MCF 10A (cell line): ENCODE measurements at regions not wholly inside any gene's neighbourhood (a gene's known extent, or its start where the extent isn't known, plus 50 kb on each side); places are given as distances from the start of the nearest gene placed in this dataset.
A peak's percentile ranks its signal among the peaks of the same experiment; 100 is the strongest.

ENCODE experiments used
- BruUV-seq: library from RNA; stranded (reverse); fragments of 400-500 nt; replicated peaks from 2 replicates; lab custom pipeline; 2021; lab: Mats Ljungman, UMichigan
- CTCF ChIA-PET: fragments of 300-600 bp; sonication (Branson Sonifier 250); formaldehyde crosslinking; extraction: SDS; loops from one replicate; lab custom pipeline; 2021; ENCODE audit warnings: antibody characterized with exemption, inconsistent platforms; lab: Yijun Ruan, JAX
- POLR2A ChIA-PET: fragments of 300-600, 350-650 bp; sonication (Branson Sonifier 250); formaldehyde crosslinking; extraction: SDS; loops from one replicate; lab custom pipeline; 2020; ENCODE audit warnings: antibody characterized with exemption, inconsistent platforms; lab: Yijun Ruan, JAX
- DNase-seq: peaks from one replicate; pipeline ENCODE4 v3.0.0-alpha.2; 2018; ENCODE audit not compliant: unreplicated experiment
- H3K27ac Mint-ChIP-seq: one replicate; pipeline ENCODE4 v1.8.0; 2022; ENCODE audit warnings: mild to moderate bottlenecking, low read depth, mixed read lengths; ENCODE audit not compliant: unreplicated experiment
- H3K27me3 Mint-ChIP-seq: one replicate; pipeline ENCODE4 v1.8.0; 2022; ENCODE audit warnings: mixed read lengths; ENCODE audit not compliant: insufficient read depth, unreplicated experiment
- H3K36me3 Mint-ChIP-seq: one replicate; pipeline ENCODE4 v1.8.0; 2022; ENCODE audit warnings: mild to moderate bottlenecking, moderate library complexity, mixed read lengths; ENCODE audit not compliant: insufficient read depth, unreplicated experiment
- H3K4me1 Mint-ChIP-seq: one replicate; pipeline ENCODE4 v1.8.0; 2022; ENCODE audit warnings: mixed read lengths; ENCODE audit not compliant: insufficient read depth, unreplicated experiment
- H3K4me3 Mint-ChIP-seq: one replicate; pipeline ENCODE4 v1.8.0; 2022; ENCODE audit warnings: mild to moderate bottlenecking, moderate library complexity, mixed read lengths; ENCODE audit not compliant: unreplicated experiment
- H3K9me3 Mint-ChIP-seq: one replicate; pipeline ENCODE4 v1.8.0; 2022; ENCODE audit warnings: mixed read lengths; ENCODE audit not compliant: unreplicated experiment
- CTCF ChIP-seq: fragments of 200-600 bp; IDR thresholded peaks from one replicate; pipeline ENCODE4 v1.8.0; 2022; ENCODE audit warnings: antibody characterized with exemption, mild to moderate bottlenecking; ENCODE audit not compliant: unreplicated experiment
- intact Hi-C: fragments of 100-400 bp; cut with micrococcal nuclease; formaldehyde crosslinking; loops from 2 replicates; pipeline ENCODE4 v1.14.1; 2022

- Mint-ChIP-seq H3K4me1 (peaks cover 15% of the 10 kb centered on the region), H3K4me3 (no peak within 1 kb of the TSS), H3K27me3 (no peaks in the 10 kb centered on the region), H3K9me3 (no peaks in the 10 kb centered on the region), H3K27ac (peak within 1 kb of the TSS; percentile 33), H3K36me3 (no peaks in the 10 kb centered on the region)
- no peak for DNase-seq
- BruUV-seq: no TSS peak
- ChIA-PET CTCF (interaction anchor here (0.6 kb wide), 2 partner anchors 692 to 705 kb away, joined by 3 to 4 read pairs; no protein-coding TSS in a partner anchor), POLR2A (no interaction called here)
- no peak for TF ChIP-seq CTCF
- intact Hi-C loops: no loop called here
Observed at GRCh38 chr13:105465745-105466144, 1069.7 kb downstream of the EFNB2 start, which contains the start of gene DAOA. DAOA (plus strand) TSS chr13:105466045.

DNA sequence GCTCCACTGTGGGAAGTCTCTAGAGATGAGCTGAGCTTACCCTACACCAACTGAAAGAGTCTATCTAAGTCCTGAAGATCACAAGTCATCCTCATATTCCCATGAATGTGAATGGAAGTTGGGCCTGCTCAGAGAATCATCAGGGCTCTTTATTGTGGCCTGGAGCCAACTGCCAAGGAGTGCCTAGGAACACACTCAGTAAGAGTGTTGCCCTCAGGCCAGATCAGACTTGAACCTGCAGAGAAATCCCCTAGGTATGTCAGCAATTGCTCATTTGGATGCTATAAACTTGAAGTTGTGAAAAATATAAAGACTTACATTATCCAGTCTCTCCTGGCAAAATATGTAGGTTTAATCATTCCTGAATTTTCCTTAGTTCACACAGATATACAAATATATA, 1070.2 kb downstream of the EFNB2 start:
- no TSS peak for BruUV-seq
- ChIA-PET CTCF (interaction anchor here (0.6 kb wide), 1 partner anchor 691 kb away, joined by 3 read pairs; no protein-coding TSS in a partner anchor), POLR2A (no interaction called here)
- Mint-ChIP-seq H3K9me3 (no peaks in the 10 kb centered on the region), H3K27ac (peak overlapping the region; percentile 33), H3K4me3 (no peak overlapping the region), H3K27me3 (no peaks in the 10 kb centered on the region), H3K36me3 (no peaks in the 10 kb centered on the region), H3K4me1 (peaks cover 15% of the 10 kb centered on the region)
- no peak for TF ChIP-seq CTCF
- intact Hi-C loops: no loop called here
- peak; percentile 38 for DNase-seq

DNA sequence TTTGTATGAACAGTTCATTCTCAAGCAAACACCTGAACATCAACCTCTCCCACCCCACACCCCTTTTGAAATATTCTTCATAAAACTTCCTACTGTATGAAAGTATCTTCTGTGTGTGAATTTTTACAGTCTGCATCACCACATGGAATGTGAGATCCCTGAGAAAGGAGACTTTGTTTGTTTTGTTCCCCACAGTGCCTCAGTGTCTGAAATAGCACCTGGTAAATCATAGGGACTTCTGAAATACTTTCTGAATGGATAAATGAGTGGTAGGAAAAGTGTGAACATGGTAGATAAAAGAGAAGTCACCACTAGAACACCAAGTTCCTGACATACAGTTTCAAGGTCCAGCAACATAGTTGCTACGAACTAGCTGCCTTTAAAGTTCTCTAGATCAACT, 1071.2 kb downstream of the EFNB2 start:
- Mint-ChIP-seq H3K27me3 (no peaks in the 10 kb centered on the region), H3K4me1 (peaks cover 15% of the 10 kb centered on the region), H3K36me3 (no peaks in the 10 kb centered on the region), H3K27ac (peak overlapping the region; percentile 33), H3K4me3 (no peak overlapping the region), H3K9me3 (no peaks in the 10 kb centered on the region)
- CTCF ChIA-PET: no interaction called here
- no TSS peak for BruUV-seq
- intact Hi-C loops: no loop called here
- no peak for DNase-seq
- TF ChIP-seq CTCF: no peak
- POLR2A ChIA-PET: no interaction called here

- CTCF ChIA-PET: no interaction called here
- POLR2A ChIA-PET: interaction anchor here (0.8 kb wide), 1 partner anchor 10 kb away, joined by 3 read pairs; no protein-coding TSS in a partner anchor
- intact Hi-C loops: no loop called here
- no TSS peak for BruUV-seq
- no peak overlapping the region for H3K4me3 Mint-ChIP-seq
- H3K27me3 Mint-ChIP-seq: no peaks in the 10 kb centered on the region
- peaks cover 15% of the 10 kb centered on the region for H3K4me1 Mint-ChIP-seq
- H3K36me3 Mint-ChIP-seq: no peaks in the 10 kb centered on the region
- H3K27ac Mint-ChIP-seq: no peak overlapping the region
- DNase-seq: no peak
- H3K9me3 Mint-ChIP-seq: no peaks in the 10 kb centered on the region
- no peak for TF ChIP-seq CTCF
Observed at GRCh38 chr13:105463011-105463501, 1072.4 kb downstream of the EFNB2 start.
